ENCODE measurements at regions not wholly inside any gene's neighbourhood (a gene's known extent, or its start where the extent isn't known, plus 50 kb on each side); places are given as distances from the start of the nearest gene placed in this dataset.
"Not testable (repeated sequence)": the region's sequence is repeated elsewhere in the genome, so short reads cannot be mapped to it uniquely, and the experiment has no call there.

- DNase-seq (ENCODE audit: low read depth in 1 of 2, low spot score in 2 of 2); H3K4ac ChIP-seq (replicated peaks; ENCODE audit: insufficient read length, low read depth, low read length); H3K27ac ChIP-seq (ENCODE audit: low read depth, low read length); H3K4me1 ChIP-seq (replicated peaks in 1 of 4; ENCODE audit: control insufficient read depth in 3 of 4, insufficient read depth in 4 of 4, low read length in 3 of 4); H3K18ac ChIP-seq (ENCODE audit: extremely low read depth, low read length); H3K27me3 ChIP-seq (replicated peaks in 1 of 4; ENCODE audit: control insufficient read depth in 3 of 4, extremely low read depth in 1 of 4, insufficient read depth in 3 of 4, low read length in 3 of 4); H2BK12ac ChIP-seq (ENCODE audit: low read depth, low read length); H3K9me3 ChIP-seq (ENCODE audit: insufficient read depth in 2 of 2, low read depth in 1 of 2, low read length in 1 of 2); H3K23me2 ChIP-seq (ENCODE audit: low read depth, low read length); H3K9ac ChIP-seq (replicated peaks in 1 of 4; ENCODE audit: extremely low read depth in 1 of 4, low read depth in 3 of 4, low read length in 3 of 4); H2AFZ ChIP-seq (ENCODE audit: low read length); H3K56ac ChIP-seq (replicated peaks; ENCODE audit: insufficient read length, low read depth, low read length); POLR2A ChIA-PET (ENCODE audit: partially characterized antibody); H3K36me3 ChIP-seq (ENCODE audit: control insufficient read depth in 2 of 4, insufficient read depth in 4 of 4, low read length in 3 of 4); H2BK120ac ChIP-seq (replicated peaks; ENCODE audit: low read depth, low read length); H2BK5ac ChIP-seq (ENCODE audit: low read depth, low read length); H2AK5ac ChIP-seq (ENCODE audit: low read depth, low read length); H3K14ac ChIP-seq (ENCODE audit: insufficient read length); H2BK15ac ChIP-seq (ENCODE audit: low read length); H3K79me2 ChIP-seq (ENCODE audit: control insufficient read depth in 1 of 2, insufficient read depth in 2 of 2, low read length in 2 of 2); H3K23ac ChIP-seq (ENCODE audit: insufficient read length); H3K4me3 ChIP-seq (ENCODE audit: extremely low read depth in 1 of 4, insufficient read depth in 2 of 4, low read depth in 3 of 4, low read length in 4 of 4); H4K91ac ChIP-seq (replicated peaks; ENCODE audit: insufficient read length, low read length); H4K20me1 ChIP-seq (replicated peaks in 1 of 2; ENCODE audit: control insufficient read depth in 1 of 2, insufficient read depth in 2 of 2, low read length in 2 of 2); H3K79me1 ChIP-seq (ENCODE audit: low read depth, low read length); H3K4me2 ChIP-seq (ENCODE audit: insufficient read depth in 1 of 2, low read depth in 2 of 2, low read length in 2 of 2); H4K8ac ChIP-seq (ENCODE audit: extremely low read depth, insufficient read depth, low read length); H2BK20ac ChIP-seq (ENCODE audit: low read length); H4K5ac ChIP-seq (ENCODE audit: insufficient read length, low read depth, low read length); FAIRE-seq: not testable (repeated sequence)
- 80% methylated on average over 6 of the region's 16 CpGs; no CpG with 5 or more reads in 1 of the 2 experiments for WGBS, 2 experiments (ENCODE audit: extremely low coverage in 1 of 2, insufficient coverage in 1 of 2, insufficient read length in 1 of 2, insufficient replicate concordance in 2 of 2, low coverage in 1 of 2, low lambda C conversion rate in 2 of 2, missing lambda C conversion rate in 1 of 2)
- CTCF ChIA-PET (ENCODE audit: partially characterized antibody): interaction anchor here (0.7 to 1.4 kb wide), 6 partner anchors 8 to 1678 kb away, joined by 3 to 8 read pairs (median 3); no protein-coding TSS in a partner anchor
These were observed 196.0 kb downstream of the TBC1D2B start for GRCh38 chr15:77881535-77881934.

GRCh38 chr15:77879466-77879865 lies 198.0 kb downstream of the TBC1D2B start:
- H3K27ac ChIP-seq (ENCODE audit: low read depth, low read length); H2BK20ac ChIP-seq (ENCODE audit: low read length); FAIRE-seq; POLR2A ChIA-PET (ENCODE audit: partially characterized antibody); H2BK12ac ChIP-seq (ENCODE audit: low read depth, low read length); H3K4me1 ChIP-seq (replicated peaks in 1 of 4; ENCODE audit: control insufficient read depth in 3 of 4, insufficient read depth in 4 of 4, low read length in 3 of 4); H3K56ac ChIP-seq (replicated peaks; ENCODE audit: insufficient read length, low read depth, low read length); H2BK120ac ChIP-seq (replicated peaks; ENCODE audit: low read depth, low read length); H4K91ac ChIP-seq (replicated peaks; ENCODE audit: insufficient read length, low read length); H3K27me3 ChIP-seq (replicated peaks in 1 of 4; ENCODE audit: control insufficient read depth in 3 of 4, extremely low read depth in 1 of 4, insufficient read depth in 3 of 4, low read length in 3 of 4); H3K9me3 ChIP-seq (ENCODE audit: insufficient read depth in 2 of 2, low read depth in 1 of 2, low read length in 1 of 2); CTCF ChIA-PET (ENCODE audit: partially characterized antibody); H3K36me3 ChIP-seq (ENCODE audit: control insufficient read depth in 2 of 4, insufficient read depth in 4 of 4, low read length in 3 of 4); H3K79me1 ChIP-seq (ENCODE audit: low read depth, low read length); H4K5ac ChIP-seq (ENCODE audit: insufficient read length, low read depth, low read length); H3K79me2 ChIP-seq (ENCODE audit: control insufficient read depth in 1 of 2, insufficient read depth in 2 of 2, low read length in 2 of 2); H2AK5ac ChIP-seq (ENCODE audit: low read depth, low read length); H2BK5ac ChIP-seq (ENCODE audit: low read depth, low read length); H3K14ac ChIP-seq (ENCODE audit: insufficient read length); H3K18ac ChIP-seq (ENCODE audit: extremely low read depth, low read length); H2BK15ac ChIP-seq (ENCODE audit: low read length); DNase-seq (ENCODE audit: low read depth in 1 of 2, low spot score in 2 of 2); H2AFZ ChIP-seq (ENCODE audit: low read length); H3K4me3 ChIP-seq (ENCODE audit: extremely low read depth in 1 of 4, insufficient read depth in 2 of 4, low read depth in 3 of 4, low read length in 4 of 4); H3K4me2 ChIP-seq (ENCODE audit: insufficient read depth in 1 of 2, low read depth in 2 of 2, low read length in 2 of 2); H3K9ac ChIP-seq (replicated peaks in 1 of 4; ENCODE audit: extremely low read depth in 1 of 4, low read depth in 3 of 4, low read length in 3 of 4); H3K23ac ChIP-seq (ENCODE audit: insufficient read length); H4K20me1 ChIP-seq (replicated peaks in 1 of 2; ENCODE audit: control insufficient read depth in 1 of 2, insufficient read depth in 2 of 2, low read length in 2 of 2); H4K8ac ChIP-seq (ENCODE audit: extremely low read depth, insufficient read depth, low read length); H3K4ac ChIP-seq (replicated peaks; ENCODE audit: insufficient read length, low read depth, low read length); H3K23me2 ChIP-seq (ENCODE audit: low read depth, low read length): not testable (repeated sequence)
- 79% methylated on average over 3 of the region's 6 CpGs; no CpG with 5 or more reads in 1 of the 2 experiments for WGBS, 2 experiments (ENCODE audit: extremely low coverage in 1 of 2, insufficient coverage in 1 of 2, insufficient read length in 1 of 2, insufficient replicate concordance in 2 of 2, low coverage in 1 of 2, low lambda C conversion rate in 2 of 2, missing lambda C conversion rate in 1 of 2)

Data from H1 (cell line).